H7 (cell line): ENCODE measurements at regions not wholly inside any gene's neighbourhood (a gene's known extent, or its start where the extent isn't known, plus 50 kb on each side); places are given as distances from the start of the nearest gene placed in this dataset.
A peak's percentile ranks its signal among the peaks of the same experiment; 100 is the strongest.

Experiments used
- DNase-seq: peaks from one replicate; pipeline ENCODE4 v3.0.0; 2012
- H3K27me3 ChIP-seq: 2 replicates; pipeline ENCODE4 v1.6.0; 2011; ENCODE audit warnings: mild to moderate bottlenecking, low read length; ENCODE audit not compliant: control insufficient read depth, insufficient read depth
- H3K36me3 ChIP-seq: replicated peaks from 2 replicates; pipeline ENCODE4 v1.5.1; 2011; ENCODE audit warnings: low read length; ENCODE audit not compliant: control insufficient read depth, insufficient read depth
- H3K4me3 ChIP-seq: 2 replicates; pipeline ENCODE4 v1.5.1; 2011; ENCODE audit warnings: low read depth, mild to moderate bottlenecking, control low read depth, low read length, moderate library complexity; ENCODE audit not compliant: insufficient read depth

- H3K36me3 ChIP-seq: no peaks in the 10 kb centered on the region
- no peaks in the 10 kb centered on the region for H3K27me3 ChIP-seq
- H3K4me3 ChIP-seq: no peak overlapping the region
- no peak for DNase-seq
Measured at GRCh38 chr11:134636071-134636470, 224.0 kb upstream of the B3GAT1 start.

GRCh38 chr11:134634897-134635831 is 223.1 kb upstream of the B3GAT1 start:
- DNase-seq: peak; percentile 75
- Histone ChIP-seq H3K27me3 (no peaks in the 10 kb centered on the region), H3K36me3 (no peaks in the 10 kb centered on the region), H3K4me3 (no peak overlapping the region)

- no peak for DNase-seq
- no peak overlapping the region for H3K4me3 ChIP-seq
- no peaks in the 10 kb centered on the region for H3K36me3 ChIP-seq
- no peaks in the 10 kb centered on the region for H3K27me3 ChIP-seq
Measured at GRCh38 chr11:134633276-134633675, 221.2 kb upstream of the B3GAT1 start.

GRCh38 chr11:134632347-134633119 is 220.5 kb upstream of the B3GAT1 start:
- H3K27me3 ChIP-seq: no peaks in the 10 kb centered on the region
- H3K4me3 ChIP-seq: no peak overlapping the region
- peak; percentile 69 for DNase-seq
- H3K36me3 ChIP-seq: no peaks in the 10 kb centered on the region

- H3K36me3 ChIP-seq: no peaks in the 10 kb centered on the region
- H3K4me3 ChIP-seq: no peak overlapping the region
- DNase-seq: no peak
- H3K27me3 ChIP-seq: no peaks in the 10 kb centered on the region
Measured at GRCh38 chr11:134630861-134631260, 218.8 kb upstream of the B3GAT1 start.

GRCh38 chr11:134628426-134628825 is 216.4 kb upstream of the B3GAT1 start:
- DNase-seq: no peak
- Histone ChIP-seq H3K4me3 (no peak overlapping the region), H3K36me3 (no peaks in the 10 kb centered on the region), H3K27me3 (no peaks in the 10 kb centered on the region)

- DNase-seq: no peak
- Histone ChIP-seq H3K4me3 (no peak overlapping the region), H3K36me3 (no peaks in the 10 kb centered on the region), H3K27me3 (no peaks in the 10 kb centered on the region)
Measured at GRCh38 chr11:134626032-134626431, 214.0 kb upstream of the B3GAT1 start.

- no peaks in the 10 kb centered on the region for H3K27me3 ChIP-seq
- no peak overlapping the region for H3K4me3 ChIP-seq
- DNase-seq: no peak
Measured at GRCh38 chr11:134625631-134626030, 213.6 kb upstream of the B3GAT1 start.

GRCh38 chr11:134625151-134625550 is 213.1 kb upstream of the B3GAT1 start:
- H3K4me3 ChIP-seq: no peak overlapping the region
- H3K36me3 ChIP-seq: no peaks in the 10 kb centered on the region
- H3K27me3 ChIP-seq: no peaks in the 10 kb centered on the region
- no peak for DNase-seq

More at GRCh38 chr11:134625631-134626030, 213.6 kb upstream of the B3GAT1 start:
- H3K36me3 ChIP-seq: no peaks in the 10 kb centered on the region

- DNase-seq: no peak
- H3K27me3 ChIP-seq: no peaks in the 10 kb centered on the region
- H3K36me3 ChIP-seq: no peaks in the 10 kb centered on the region
- no peak overlapping the region for H3K4me3 ChIP-seq
Measured at GRCh38 chr11:134624166-134624920, 212.3 kb upstream of the B3GAT1 start.

- H3K4me3 ChIP-seq: no peak overlapping the region
- no peaks in the 10 kb centered on the region for H3K27me3 ChIP-seq
- no peaks in the 10 kb centered on the region for H3K36me3 ChIP-seq
- no peak for DNase-seq
Measured at GRCh38 chr11:134623711-134624110, 211.7 kb upstream of the B3GAT1 start.

- Histone ChIP-seq H3K27me3 (no peaks in the 10 kb centered on the region), H3K4me3 (no peak overlapping the region), H3K36me3 (no peaks in the 10 kb centered on the region)
- DNase-seq: no peak
Measured at GRCh38 chr11:134622458-134622857, 210.4 kb upstream of the B3GAT1 start.

GRCh38 chr11:134617360-134617759 is 205.3 kb upstream of the B3GAT1 start:
- 0 out of 2 replicates have a peak, but pooled peaks cover 1% of the 10 kb centered on the region for H3K27me3 ChIP-seq
- no peaks in the 10 kb centered on the region for H3K36me3 ChIP-seq
- H3K4me3 ChIP-seq: no peak overlapping the region
- no peak for DNase-seq

- Histone ChIP-seq H3K36me3 (no peaks in the 10 kb centered on the region), H3K4me3 (no peak overlapping the region), H3K27me3 (0 out of 2 replicates have a peak, but pooled peaks cover 1% of the 10 kb centered on the region)
- DNase-seq: no peak
Measured at GRCh38 chr11:134616038-134616437, 204.0 kb upstream of the B3GAT1 start.
